Heart left ventricle (tissue), 16 donors: ENCODE measurements at regions not wholly inside any gene's neighbourhood (a gene's known extent, or its start where the extent isn't known, plus 50 kb on each side); places are given as distances from the start of the nearest gene placed in this dataset.

ENCODE experiments used
- ATAC-seq, 4 donors: fragments of 200-7000 bp; cut with Tn5 transposase; one replicate each; pipeline ENCODE4 v1.9.1; 2020 to 2022; ENCODE audit warnings: moderate library complexity in 4 of 4, mild to moderate bottlenecking in 3 of 4, moderate number of reproducible peaks in 1 of 4
- DNase-seq, 5 donors: peaks; one replicate each; pipeline ENCODE4 v3.0.0-alpha.2; 2020
- H3K27ac ChIP-seq, 12 donors: fragments of 200-600 bp; sonication (generic) in 4 of 12; one replicate each; pipeline versions ENCODE4 v1.5.0 to v1.8.0; 2016 to 2022; ENCODE audit warnings: mild to moderate bottlenecking in 2 of 12
- H3K27me3 ChIP-seq, 9 donors: fragments of 200-600 bp; sonication (generic) in 2 of 9; one replicate each; pipeline versions ENCODE4 v1.5.1 to v1.8.0; 2016 to 2022; ENCODE audit warnings: mild to moderate bottlenecking in 3 of 9
- H3K36me3 ChIP-seq, 9 donors: fragments of 200-600 bp; sonication (generic) in 2 of 9; one replicate each; pipeline versions ENCODE4 v1.5.0 to v1.8.0; 2018 to 2022; ENCODE audit warnings: mild to moderate bottlenecking in 2 of 9
- H3K4me1 ChIP-seq, 12 donors: fragments of 200-600 bp; sonication (generic) in 4 of 12; one replicate each; pipeline versions ENCODE4 v1.5.0 to v1.8.0; 2016 to 2022; ENCODE audit warnings: mild to moderate bottlenecking in 3 of 12
- H3K4me3 ChIP-seq, 12 donors: fragments of 200-600 bp; sonication (generic) in 4 of 12; one replicate each; pipeline versions ENCODE4 v1.5.0 to v1.8.0; 2017 to 2022; ENCODE audit warnings: mild to moderate bottlenecking in 9 of 12, moderate library complexity in 4 of 12
- H3K9me3 ChIP-seq, 12 donors: fragments of 200-600 bp; sonication (generic) in 4 of 12; one replicate each; pipeline versions ENCODE4 v1.5.0 to v1.8.0; 2016 to 2022; ENCODE audit warnings: mild to moderate bottlenecking in 1 of 12
- POLR2A ChIP-seq, 2 donors: fragments of 450-650 bp; IDR thresholded peaks; one replicate each; pipeline ENCODE4 v1.6.1; 2017; ENCODE audit warnings: antibody characterized with exemption in 2 of 2, mild to moderate bottlenecking in 2 of 2, moderate library complexity in 2 of 2
- WGBS, 4 donors: extraction: QIAGEN DNeasy Blood & Tissue Kit in 2 of 4; methylation state at CpG; one replicate each; pipeline versions ENCODE4 v1.1.5 to v1.1.7; 2013 to 2018; 5-methylcytosine and 5-hydroxymethylcytosine counted together
- intact Hi-C, 10 donors: fragments of 100-400 bp; cut with DNase I; formaldehyde crosslinking; loops; one replicate each; pipeline versions ENCODE4 v1.11.1 to v1.14.2; 2022
- TF ChIP-seq, protein P1 (sequence below), 12 donors: fragments of 200-600 bp; sonication (generic) in 4 of 12; IDR thresholded peaks; one replicate each; pipeline versions ENCODE4 v1.5.0 to v1.8.0; 2018 to 2022; ENCODE audit warnings: antibody characterized with exemption in 12 of 12, mild to moderate bottlenecking in 5 of 12
- donor health status: ischemic (EF 13 %, LVEDD 7.1; RV severe dilation, severe dysfunction).
- donor health status: healthy with polysubstance abuse.
- donor health status: DM: no; HTN: yes; CAD: no.
- donor health status: DM: no; HTN: no; CAD: no.
- donor health status: ischemic (EF 25% LVEDD 6.9; RV normal size, moderate dysfunction).
- donor health status: ischemic (EF 25% LVEDD 5.7; RV mildly dilated, moderate dysfunction).
- donor health status: healthy.
- donor health status: DM: yes; HTN: yes; CAD: no.
- donor health status: ischemic (EF 35%, LVEDD 5.7; RV mildly dilated, moderate dysfunction).
- donor health status: nonischemic (EF 11% LVEDD 7.7; RV severe dilation, severe dysfunction).
- donor health status: DM: yes; HTN: yes; CAD: no.
- donor health status: PGD.
- donor health status: ischemic (EF 29% LVEDD 5.4; RV normal size, mild dysfunction).
- donor health status: nonischemic (EF 23%, LVEDD 6.1; RV moderate dilation, normal function).

DNA sequence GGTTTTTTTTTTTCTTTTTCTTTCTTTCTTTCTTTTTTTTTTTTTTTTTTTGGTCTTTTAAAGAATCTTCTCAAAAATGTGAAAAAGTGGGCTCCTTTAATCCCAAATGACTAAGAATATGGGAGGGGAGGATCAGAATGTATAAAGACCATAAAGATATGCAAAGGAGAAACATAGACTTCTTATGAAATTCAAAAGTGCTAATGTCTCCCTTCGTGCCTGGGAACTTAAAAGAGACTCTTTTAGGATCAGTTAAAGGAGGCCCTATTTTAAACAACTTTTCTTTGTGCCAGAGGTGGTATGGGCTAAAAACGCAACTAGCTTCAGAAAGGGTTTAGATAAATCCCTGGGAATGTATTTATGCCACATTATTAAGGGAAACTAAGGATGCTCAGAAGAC, 54.2 kb upstream of the KAZN start:
- H3K4me1 ChIP-seq, result no peaks in the 10 kb centered on the region
- no peak for ATAC-seq
- intact Hi-C loops, result no loop called here
- no peaks in the 10 kb centered on the region for H3K36me3 ChIP-seq
- H3K9me3 ChIP-seq, result peaks cover 0 to 4% (median 0%) of the 10 kb centered on the region in 12 donors
- H3K27me3 ChIP-seq, result peaks cover 0 to 15% (median 0%) of the 10 kb centered on the region in 9 donors
- no peak overlapping the region for H3K27ac ChIP-seq
- no peak overlapping the region for H3K4me3 ChIP-seq
- no peak for DNase-seq
- 68 to 73% (median 70%) methylated on average over 2 of the region's 2 CpGs for WGBS, 4 donors
- TF ChIP-seq, protein P1, sequence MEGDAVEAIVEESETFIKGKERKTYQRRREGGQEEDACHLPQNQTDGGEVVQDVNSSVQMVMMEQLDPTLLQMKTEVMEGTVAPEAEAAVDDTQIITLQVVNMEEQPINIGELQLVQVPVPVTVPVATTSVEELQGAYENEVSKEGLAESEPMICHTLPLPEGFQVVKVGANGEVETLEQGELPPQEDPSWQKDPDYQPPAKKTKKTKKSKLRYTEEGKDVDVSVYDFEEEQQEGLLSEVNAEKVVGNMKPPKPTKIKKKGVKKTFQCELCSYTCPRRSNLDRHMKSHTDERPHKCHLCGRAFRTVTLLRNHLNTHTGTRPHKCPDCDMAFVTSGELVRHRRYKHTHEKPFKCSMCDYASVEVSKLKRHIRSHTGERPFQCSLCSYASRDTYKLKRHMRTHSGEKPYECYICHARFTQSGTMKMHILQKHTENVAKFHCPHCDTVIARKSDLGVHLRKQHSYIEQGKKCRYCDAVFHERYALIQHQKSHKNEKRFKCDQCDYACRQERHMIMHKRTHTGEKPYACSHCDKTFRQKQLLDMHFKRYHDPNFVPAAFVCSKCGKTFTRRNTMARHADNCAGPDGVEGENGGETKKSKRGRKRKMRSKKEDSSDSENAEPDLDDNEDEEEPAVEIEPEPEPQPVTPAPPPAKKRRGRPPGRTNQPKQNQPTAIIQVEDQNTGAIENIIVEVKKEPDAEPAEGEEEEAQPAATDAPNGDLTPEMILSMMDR (IDR thresholded peaks at IDR 0.05), result no peak
- no peak for TF ChIP-seq POLR2A (IDR thresholded peaks at IDR 0.05)

DNA sequence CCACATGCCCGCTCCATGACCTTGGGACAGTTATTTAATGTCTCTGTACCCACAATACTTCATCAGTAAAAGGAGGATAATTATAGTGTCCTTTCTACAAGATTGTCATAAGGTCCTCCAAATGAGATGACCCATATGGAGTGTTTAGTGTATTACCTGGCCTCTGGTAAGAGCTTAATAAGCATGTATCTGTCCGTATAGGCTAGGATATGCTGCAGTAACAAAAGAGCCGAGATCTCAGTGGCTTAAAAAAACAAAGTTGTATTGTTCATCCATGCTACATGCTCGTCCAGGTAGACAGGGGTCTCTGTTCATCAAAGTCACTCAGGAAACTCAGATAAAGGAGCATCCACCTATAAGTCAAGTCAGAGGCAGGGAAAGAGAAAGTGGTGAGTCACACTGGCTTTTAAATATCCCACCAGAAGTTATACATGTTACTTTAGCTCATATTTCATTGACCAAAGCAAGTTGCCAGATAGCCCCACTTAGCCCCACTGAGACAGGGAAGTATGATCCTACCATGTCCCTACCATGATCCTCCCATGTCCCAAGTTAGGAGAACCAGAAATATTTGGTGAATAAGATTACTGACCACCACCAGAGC, 53.0 kb upstream of the KAZN start:
- intact Hi-C loops, result no loop called here
- TF ChIP-seq, protein P1 (IDR thresholded peaks at IDR 0.05), result no peak
- no peak for TF ChIP-seq POLR2A (IDR thresholded peaks at IDR 0.05)
- H3K4me1 ChIP-seq, result no peaks in the 10 kb centered on the region
- WGBS, 4 donors, result 80 to 89% (median 82%) methylated on average over 4 of the region's 4 CpGs
- peaks cover 0 to 15% (median 0%) of the 10 kb centered on the region in 9 donors for H3K27me3 ChIP-seq
- H3K4me3 ChIP-seq, result no peak overlapping the region
- no peaks in the 10 kb centered on the region for H3K36me3 ChIP-seq
- DNase-seq, result no peak
- ATAC-seq, result no peak
- H3K9me3 ChIP-seq, result peaks cover 0 to 4% (median 0%) of the 10 kb centered on the region in 12 donors
- H3K27ac ChIP-seq, result no peak overlapping the region

DNA sequence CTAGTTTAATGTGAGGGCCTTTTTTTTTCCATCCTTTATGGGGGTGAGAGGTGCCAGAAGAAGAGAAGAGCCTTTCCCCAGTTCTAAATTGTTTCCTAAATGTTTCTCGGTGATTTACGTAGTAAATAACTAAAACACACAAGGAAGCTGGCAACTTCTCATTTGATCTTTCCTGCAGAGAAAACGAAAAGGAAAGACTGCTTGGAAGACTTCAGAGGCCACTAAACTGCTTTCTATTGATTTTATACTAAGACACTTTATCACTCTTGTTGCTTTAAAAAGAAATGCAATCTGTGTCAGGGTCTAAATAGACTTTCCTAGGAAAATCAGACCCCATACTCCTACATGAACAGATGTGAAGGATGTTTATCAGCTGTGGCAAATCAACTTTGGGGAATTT, 52.1 kb upstream of the KAZN start:
- H3K4me1 ChIP-seq, result no peaks in the 10 kb centered on the region
- no peaks in the 10 kb centered on the region for H3K36me3 ChIP-seq
- peaks cover 0 to 15% (median 0%) of the 10 kb centered on the region in 9 donors for H3K27me3 ChIP-seq
- H3K4me3 ChIP-seq, result no peak overlapping the region
- no peak for TF ChIP-seq POLR2A (IDR thresholded peaks at IDR 0.05)
- TF ChIP-seq, protein P1 (IDR thresholded peaks at IDR 0.05), result no peak
- intact Hi-C loops, result no loop called here
- H3K27ac ChIP-seq, result no peak overlapping the region
- no peak for DNase-seq
- no peak for ATAC-seq
- H3K9me3 ChIP-seq, result peaks cover 0 to 4% (median 0%) of the 10 kb centered on the region in 12 donors
- 73 to 85% (median 77%) methylated on average over 3 of the region's 3 CpGs for whole genome bisulfite sequencing, 4 donors
